Activated naive CD4-positive, alpha-beta T cell treated with anti-CD3 and anti-CD28 coated beads, Interleukin-2, amount 50 U/mL, for 72 hours (primary cell): ENCODE measurements at regions not wholly inside any gene's neighbourhood (a gene's known extent, or its start where the extent isn't known, plus 50 kb on each side); places are given as distances from the start of the nearest gene placed in this dataset.
A peak's percentile ranks its signal among the peaks of the same experiment; 100 is the strongest.
"Not testable (repeated sequence)": the region's sequence is repeated elsewhere in the genome, so short reads cannot be mapped to it uniquely, and the experiment has no call there.

Source experiments
- ATAC-seq, 2 donors: fragments of 150-1000 bp; cut with Tn5 transposase; 2 replicates each; pipeline ENCODE4 v1.10.0; 2021; ENCODE audit warnings: mild to moderate bottlenecking in 2 of 2, moderate library complexity in 2 of 2
- DNase-seq, 2 donors: peaks; one replicate each; pipeline ENCODE4 v3.0.0; 2021 to 2022; ENCODE audit warnings: low spot score in 2 of 2
- H3K27ac Mint-ChIP-seq, 2 donors: one replicate each; pipeline ENCODE4 v1.8.0; 2022; ENCODE audit warnings: mild to moderate bottlenecking in 2 of 2, mixed read lengths in 2 of 2
- H3K36me3 Mint-ChIP-seq, 2 donors: one replicate each; pipeline ENCODE4 v1.8.0; 2022; ENCODE audit warnings: mixed read lengths in 2 of 2
- H3K9me3 Mint-ChIP-seq, 2 donors: one replicate each; pipeline ENCODE4 v1.8.0; 2022; ENCODE audit warnings: mixed read lengths in 2 of 2

DNA sequence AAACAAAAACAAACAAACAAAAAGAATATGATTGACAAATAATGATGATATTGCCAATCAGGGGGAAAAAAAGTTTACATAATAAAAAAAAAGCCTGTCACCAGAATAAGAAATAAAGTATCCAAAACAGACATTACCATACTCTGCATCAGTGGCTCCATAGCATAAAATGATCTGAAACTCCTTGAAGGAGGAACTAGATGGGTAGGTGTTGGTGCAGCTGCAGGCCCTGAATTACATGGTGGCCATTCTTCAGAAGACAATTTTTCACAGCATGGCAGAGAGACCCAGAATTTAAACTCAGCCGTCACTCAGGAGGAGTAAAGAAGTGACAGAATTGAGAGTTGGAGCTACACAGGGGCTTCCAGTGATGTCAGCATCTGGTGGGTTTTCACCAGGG lies 60.2 kb downstream of the GLUL start:
- ATAC-seq (no peak), DNase-seq (no peak)
- Mint-ChIP-seq H3K9me3 (no peaks in the 10 kb centered on the region), H3K27ac (peak overlapping the region in 1 of 2 donors; percentile 36), H3K36me3 (no peaks in the 10 kb centered on the region)

DNA sequence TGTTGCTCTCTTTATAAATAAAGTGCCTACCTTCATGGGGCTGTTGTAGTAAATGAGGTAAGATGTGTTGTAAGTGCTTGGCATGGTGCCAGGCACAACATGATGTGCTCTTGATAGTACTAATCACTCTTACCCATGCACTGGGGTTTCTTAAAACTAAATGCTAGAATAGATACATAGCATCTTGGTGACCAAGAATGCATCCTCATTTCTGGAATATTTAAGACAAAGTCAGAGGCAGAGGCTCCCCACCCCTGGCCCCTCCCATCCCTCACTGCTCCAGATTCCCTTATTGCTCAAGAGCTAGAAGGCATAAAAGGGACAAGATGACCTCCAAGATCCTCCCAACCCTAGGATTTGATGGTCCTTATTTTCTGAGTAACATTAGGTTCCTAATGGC lies 61.3 kb downstream of the GLUL start:
- no peak overlapping the region for H3K27ac Mint-ChIP-seq
- DNase-seq = no peak
- no peaks in the 10 kb centered on the region for H3K9me3 Mint-ChIP-seq
- no peak for ATAC-seq
- no peaks in the 10 kb centered on the region for H3K36me3 Mint-ChIP-seq

DNA sequence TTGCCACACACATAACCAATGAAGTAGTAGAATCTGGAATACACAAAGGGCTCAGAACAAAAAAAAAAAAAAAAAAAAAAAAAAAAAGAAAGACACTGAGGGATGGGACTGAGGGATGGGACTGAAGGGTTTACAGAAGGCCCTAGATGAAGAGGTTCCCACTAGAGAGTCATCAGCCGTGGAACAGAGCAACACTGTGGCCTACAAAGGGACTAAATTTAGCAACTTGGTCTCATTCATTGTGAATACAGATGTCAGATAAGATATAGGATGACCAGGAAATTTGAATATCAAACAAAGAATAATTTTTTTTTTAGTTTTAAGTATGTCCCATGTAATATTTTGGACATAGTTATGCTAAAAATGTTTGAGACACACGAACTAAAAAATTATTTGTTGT lies 62.1 kb downstream of the GLUL start:
- H3K36me3 Mint-ChIP-seq = no peaks in the 10 kb centered on the region
- DNase-seq = no peak
- peak overlapping the region in 1 of 2 donors; percentile 63 for H3K27ac Mint-ChIP-seq
- no peak for ATAC-seq
- H3K9me3 Mint-ChIP-seq = no peaks in the 10 kb centered on the region

DNA sequence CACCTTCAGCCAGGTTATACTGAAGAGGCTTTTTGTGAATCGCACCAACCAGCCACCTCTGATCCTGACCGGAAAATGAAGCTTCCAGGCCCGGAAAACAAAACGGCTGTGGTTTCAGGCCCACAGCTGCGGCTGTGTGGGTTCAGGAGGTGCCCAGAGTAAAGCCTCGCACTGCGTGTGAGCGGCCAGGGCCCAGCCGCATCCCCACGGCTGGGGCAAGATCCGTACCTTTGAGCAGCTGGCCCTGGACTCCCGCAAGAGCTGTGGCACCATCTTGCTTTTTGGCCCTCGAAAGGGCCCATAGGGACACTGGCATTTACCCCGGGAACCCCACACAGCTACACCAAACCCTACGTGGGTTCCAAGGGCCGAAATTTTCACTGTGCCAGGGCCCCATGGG lies 63.0 kb downstream of the GLUL start:
- Mint-ChIP-seq H3K9me3 (no peaks in the 10 kb centered on the region), H3K36me3 (no peaks in the 10 kb centered on the region), H3K27ac (no peak overlapping the region)
- no peak for DNase-seq
- ATAC-seq = no peak

DNA sequence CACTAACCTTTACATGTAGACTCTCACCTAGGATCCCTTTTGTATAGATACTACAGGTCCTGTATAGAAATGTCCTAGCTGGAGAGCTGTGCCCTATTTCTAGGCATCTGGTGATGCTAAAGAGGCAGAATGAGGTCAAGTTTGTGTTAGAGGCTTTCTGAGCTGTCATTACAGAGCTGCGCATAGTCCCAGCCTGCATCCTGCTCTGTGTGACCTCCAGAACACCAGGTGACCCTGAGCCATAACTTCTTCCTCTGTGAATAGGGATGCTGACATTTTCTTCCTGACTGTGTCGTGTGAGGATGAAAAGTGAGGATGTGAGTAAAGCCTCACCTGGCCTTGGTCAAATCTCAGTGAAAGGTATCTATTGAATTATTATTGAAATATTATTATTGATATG lies 66.3 kb downstream of the GLUL start:
- Mint-ChIP-seq H3K9me3 (no peaks in the 10 kb centered on the region), H3K36me3 (no peaks in the 10 kb centered on the region), H3K27ac (no peak overlapping the region)
- no peak for ATAC-seq
- no peak for DNase-seq

DNA sequence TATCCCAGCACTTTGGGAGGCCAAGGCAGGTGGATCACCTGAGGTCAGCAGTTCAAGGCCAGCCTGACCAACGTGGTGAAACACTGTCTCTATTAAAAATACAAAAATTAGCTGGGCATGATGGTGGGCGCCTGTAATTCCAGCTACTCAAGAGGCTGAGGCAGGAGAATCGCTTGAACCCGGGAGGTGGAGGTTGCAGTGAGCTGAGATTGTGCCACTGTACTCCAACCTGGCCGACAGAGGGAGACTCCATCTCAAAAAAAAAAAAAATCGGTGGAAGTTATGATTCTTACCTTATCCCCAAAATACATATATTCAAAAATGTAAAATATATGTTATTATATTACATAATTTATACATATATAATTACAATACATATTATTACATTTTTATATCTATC lies 70.1 kb downstream of the GLUL start:
- ATAC-seq, H3K27ac Mint-ChIP-seq, H3K36me3 Mint-ChIP-seq, DNase-seq, H3K9me3 Mint-ChIP-seq: not testable (repeated sequence)

DNA sequence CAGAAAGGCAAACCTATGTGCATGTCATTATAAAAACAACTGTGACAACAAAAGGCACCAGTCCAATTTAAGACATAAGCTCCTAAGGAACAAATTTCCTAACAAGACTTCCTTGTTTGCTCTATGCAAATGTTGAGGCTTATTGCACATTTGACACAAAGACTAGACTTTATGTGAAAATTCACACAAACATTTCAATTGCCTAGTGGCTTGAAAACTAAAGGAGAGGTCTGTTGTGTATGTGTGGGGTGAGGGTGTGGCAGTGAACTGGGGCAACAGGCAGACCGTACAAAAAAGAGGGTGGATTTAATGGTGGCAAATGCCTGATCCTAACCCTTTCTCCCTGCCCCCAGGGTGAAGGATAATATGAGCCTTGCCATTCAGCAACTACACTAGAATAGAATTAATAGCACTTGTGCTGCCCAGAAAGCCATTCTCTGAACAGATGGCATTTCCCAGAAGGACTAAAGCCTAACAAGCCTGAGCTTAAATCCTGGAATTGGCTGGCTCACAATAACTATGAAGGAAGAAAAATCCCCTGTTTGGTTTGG lies 73.9 kb downstream of the GLUL start:
- no peak for DNase-seq
- no peak for ATAC-seq
- Mint-ChIP-seq H3K27ac (no peak overlapping the region), H3K36me3 (no peaks in the 10 kb centered on the region), H3K9me3 (no peaks in the 10 kb centered on the region)

DNA sequence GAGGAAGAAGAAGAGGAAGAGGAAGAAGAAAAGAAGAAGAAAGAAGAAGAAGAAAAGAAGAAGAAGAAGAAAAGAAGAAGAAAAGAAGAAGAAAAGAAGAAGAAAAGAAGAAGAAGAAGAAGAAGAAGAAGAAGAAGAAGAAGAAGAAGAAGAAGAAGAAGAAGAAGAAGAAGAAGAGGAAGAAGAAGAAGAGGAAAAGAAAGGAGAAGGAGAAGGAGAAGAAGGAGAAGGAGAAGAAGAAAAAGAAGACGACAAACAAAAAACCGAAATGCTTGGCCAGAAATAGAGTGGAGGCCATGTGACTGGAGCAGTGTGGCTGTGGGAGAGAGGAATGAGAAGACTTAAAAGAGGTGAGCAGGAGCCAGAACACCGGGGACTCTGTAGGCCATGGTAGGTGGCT lies 75.1 kb downstream of the GLUL start:
- not testable (repeated sequence) for H3K27ac Mint-ChIP-seq, DNase-seq, ATAC-seq, H3K9me3 Mint-ChIP-seq, H3K36me3 Mint-ChIP-seq

DNA sequence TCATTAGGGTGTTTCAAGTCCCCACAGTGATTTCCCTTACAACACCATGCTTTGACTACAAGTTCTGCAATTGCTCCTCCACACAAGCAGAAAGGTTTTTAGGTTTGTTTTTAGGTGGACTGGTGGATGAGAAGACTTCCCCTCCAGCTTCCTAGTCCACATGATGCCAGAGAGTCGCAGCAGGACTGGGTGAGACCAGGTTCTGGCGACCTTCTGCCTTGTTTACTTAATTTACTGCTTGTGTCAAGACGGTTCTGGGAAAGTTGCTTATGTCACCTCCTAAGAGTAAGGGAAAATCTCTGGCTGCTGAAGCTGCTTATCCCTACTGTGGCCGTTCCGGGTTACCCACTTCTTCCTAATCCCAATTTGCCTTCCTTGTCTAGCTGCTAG lies 76.4 kb downstream of the GLUL start:
- no peak overlapping the region for H3K27ac Mint-ChIP-seq
- H3K36me3 Mint-ChIP-seq = no peaks in the 10 kb centered on the region
- ATAC-seq = no peak

DNA sequence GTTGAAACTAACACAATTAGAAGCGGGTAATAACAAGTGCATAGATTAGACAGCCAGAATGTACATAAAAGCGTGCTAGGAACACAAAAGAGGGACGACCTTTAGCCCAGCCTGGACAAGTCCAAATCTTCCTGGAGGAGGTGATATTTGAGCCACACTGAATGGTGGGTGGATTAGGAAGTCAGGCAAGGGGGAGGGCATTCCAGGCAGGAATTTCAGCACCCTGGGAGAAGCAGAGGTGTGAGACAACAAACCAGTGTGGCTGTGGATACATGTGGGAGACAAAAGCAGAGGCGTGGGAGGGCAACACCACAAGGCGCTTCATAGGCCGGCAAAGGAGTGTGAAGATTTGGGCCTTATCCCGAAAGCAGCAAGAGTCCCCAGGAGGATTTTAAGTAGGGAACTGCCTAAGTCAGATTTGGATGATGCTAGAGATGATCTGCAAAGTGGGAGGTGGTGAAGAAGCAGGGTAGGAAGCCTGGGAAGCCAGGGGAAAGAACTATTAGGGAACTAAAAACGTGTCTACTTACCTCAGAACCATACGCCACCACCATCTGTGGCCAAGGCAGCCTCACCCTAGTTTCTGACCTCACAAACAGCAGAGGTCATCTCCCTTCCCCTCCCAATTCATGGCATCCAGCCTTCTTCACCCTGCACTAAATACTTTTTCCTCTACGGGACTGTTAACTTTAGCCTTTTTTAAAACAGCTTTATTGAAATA lies 81.8 kb downstream of the GLUL start:
- Mint-ChIP-seq H3K27ac (no peak overlapping the region), H3K36me3 (no peaks in the 10 kb centered on the region), H3K9me3 (no peaks in the 10 kb centered on the region)
- ATAC-seq = no peak
- DNase-seq = no peak

More for the DNA sequence above, 76.4 kb downstream of the GLUL start:
- DNase-seq = no peak
- no peaks in the 10 kb centered on the region for H3K9me3 Mint-ChIP-seq

DNA sequence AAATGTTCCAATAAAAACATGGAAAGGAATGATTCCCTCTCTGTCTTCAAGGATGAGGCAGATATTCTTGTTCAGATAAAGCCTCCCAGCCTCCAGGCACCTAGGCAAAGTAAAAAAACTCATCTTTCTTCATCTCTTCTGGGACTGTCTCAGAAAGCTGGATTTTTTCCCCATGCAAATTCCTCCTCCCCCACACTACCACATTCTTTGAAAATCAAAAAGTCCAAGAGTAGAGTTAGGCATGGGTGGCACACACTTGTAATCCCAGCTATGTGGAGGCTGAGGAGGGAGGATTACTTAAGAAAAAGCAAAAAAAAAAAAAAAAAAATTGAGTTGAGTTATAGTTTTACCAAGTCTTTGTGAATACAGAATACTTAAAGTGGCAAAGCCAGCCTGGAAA lies 82.8 kb downstream of the GLUL start:
- ATAC-seq (no peak), DNase-seq (no peak)
- no peaks in the 10 kb centered on the region for H3K9me3 Mint-ChIP-seq
- no peak overlapping the region for H3K27ac Mint-ChIP-seq
- no peaks in the 10 kb centered on the region for H3K36me3 Mint-ChIP-seq

DNA sequence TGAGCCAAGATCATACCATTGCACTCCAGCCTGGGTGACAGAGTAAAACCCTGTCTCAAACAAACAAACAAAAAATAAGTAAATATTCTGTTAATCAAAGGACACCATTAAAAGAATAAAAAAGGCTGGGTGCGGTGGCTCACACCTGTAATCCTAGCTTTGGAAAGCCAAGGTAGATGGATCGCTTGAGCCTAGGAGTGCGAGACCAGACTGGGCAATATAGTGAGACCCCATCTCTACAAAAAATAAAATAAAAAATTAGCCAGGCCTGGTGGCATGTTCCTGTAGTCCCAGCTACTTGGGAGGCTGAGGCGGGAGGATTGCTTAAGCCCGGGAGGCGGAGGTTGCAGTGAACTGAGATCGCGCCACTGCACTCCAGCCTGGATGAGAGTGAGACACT lies 84.1 kb downstream of the GLUL start:
- not testable (repeated sequence) for H3K9me3 Mint-ChIP-seq, H3K36me3 Mint-ChIP-seq, ATAC-seq, DNase-seq, H3K27ac Mint-ChIP-seq

DNA sequence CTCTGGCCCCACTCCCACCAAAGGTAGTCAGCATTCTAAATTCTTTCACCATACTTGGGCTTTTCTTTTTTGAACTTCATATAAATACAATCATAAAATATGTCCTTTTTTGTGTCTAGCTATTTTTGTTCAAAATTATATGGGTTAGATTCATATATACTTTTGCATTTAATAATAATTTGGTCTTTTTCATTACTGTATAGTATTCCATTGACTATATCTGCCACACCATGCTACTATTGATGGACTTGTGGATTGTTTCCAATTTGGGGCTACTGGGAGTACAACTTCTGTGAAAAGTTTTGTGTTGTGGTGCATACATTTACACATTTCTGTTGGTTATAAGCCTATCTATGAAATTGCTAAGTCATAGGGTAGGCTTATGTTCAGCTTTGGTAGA lies 85.7 kb downstream of the GLUL start:
- Mint-ChIP-seq H3K9me3 (no peaks in the 10 kb centered on the region), H3K36me3 (no peaks in the 10 kb centered on the region), H3K27ac (no peak overlapping the region)
- ATAC-seq (no peak), DNase-seq (no peak)

DNA sequence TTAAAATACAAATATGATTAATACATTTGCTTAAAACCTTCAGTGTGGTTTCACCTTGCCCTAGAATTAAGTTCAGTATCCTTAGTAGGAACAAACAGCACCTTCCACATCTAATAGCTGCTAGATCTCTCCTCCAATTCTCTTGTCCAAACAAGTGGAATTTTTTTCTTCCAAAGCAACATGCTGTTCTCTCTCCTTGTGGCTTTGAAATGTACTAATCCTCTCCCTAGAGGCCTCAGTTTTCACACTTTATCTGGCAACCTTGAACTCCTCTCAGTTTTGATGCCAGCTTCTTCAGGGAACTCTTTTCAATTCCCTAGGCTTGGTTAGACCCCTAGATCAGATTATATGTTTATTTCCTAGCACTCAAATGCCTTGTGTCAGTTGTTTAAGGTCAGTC lies 87.0 kb downstream of the GLUL start:
- H3K36me3 Mint-ChIP-seq = no peaks in the 10 kb centered on the region
- ATAC-seq = no peak
- DNase-seq = no peak
- H3K9me3 Mint-ChIP-seq = no peaks in the 10 kb centered on the region
- no peak overlapping the region for H3K27ac Mint-ChIP-seq

DNA sequence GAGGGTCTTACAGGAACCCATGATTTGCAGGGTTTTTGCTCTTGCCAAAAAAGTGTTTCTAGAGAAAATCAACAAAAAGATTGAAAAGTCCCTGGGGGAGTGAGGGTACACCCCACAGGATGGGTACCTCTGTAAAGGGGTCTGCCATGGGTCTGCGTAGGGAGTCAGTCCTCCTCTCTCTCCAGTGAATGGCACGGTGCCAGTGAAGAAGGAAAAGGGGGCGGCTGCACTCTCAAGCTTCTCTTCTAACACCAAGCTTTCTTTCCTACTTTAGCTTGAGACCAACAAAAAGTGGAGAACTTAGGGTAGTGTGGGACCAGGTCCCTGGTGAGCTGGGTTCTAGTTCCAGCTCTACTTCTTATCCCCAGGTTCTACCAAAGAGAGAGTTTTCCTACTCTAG lies 87.4 kb downstream of the GLUL start:
- DNase-seq (no peak), ATAC-seq (no peak)
- Mint-ChIP-seq H3K9me3 (no peaks in the 10 kb centered on the region), H3K27ac (no peak overlapping the region), H3K36me3 (no peaks in the 10 kb centered on the region)

DNA sequence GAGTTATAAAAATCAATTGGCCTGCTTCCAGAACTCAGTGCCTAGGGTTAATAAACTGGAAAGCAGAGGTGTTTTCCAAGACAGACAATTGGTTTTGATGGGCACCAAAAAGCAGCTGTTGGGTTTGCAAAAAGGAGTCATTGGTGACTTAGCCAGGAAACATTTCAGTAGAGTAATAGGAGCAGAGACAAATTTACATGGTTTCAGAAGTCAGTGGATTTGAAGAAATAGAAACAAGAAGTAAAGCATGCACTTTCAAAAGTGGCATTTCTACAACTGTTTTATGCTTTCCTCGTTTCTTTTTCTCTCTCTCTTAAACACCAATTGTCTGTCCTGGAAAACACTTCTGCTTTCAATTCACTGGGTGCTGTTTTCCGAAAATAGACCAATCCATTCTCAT lies 87.8 kb downstream of the GLUL start:
- Mint-ChIP-seq H3K27ac (no peak overlapping the region), H3K9me3 (no peaks in the 10 kb centered on the region), H3K36me3 (no peaks in the 10 kb centered on the region)
- DNase-seq (no peak), ATAC-seq (no peak)

DNA sequence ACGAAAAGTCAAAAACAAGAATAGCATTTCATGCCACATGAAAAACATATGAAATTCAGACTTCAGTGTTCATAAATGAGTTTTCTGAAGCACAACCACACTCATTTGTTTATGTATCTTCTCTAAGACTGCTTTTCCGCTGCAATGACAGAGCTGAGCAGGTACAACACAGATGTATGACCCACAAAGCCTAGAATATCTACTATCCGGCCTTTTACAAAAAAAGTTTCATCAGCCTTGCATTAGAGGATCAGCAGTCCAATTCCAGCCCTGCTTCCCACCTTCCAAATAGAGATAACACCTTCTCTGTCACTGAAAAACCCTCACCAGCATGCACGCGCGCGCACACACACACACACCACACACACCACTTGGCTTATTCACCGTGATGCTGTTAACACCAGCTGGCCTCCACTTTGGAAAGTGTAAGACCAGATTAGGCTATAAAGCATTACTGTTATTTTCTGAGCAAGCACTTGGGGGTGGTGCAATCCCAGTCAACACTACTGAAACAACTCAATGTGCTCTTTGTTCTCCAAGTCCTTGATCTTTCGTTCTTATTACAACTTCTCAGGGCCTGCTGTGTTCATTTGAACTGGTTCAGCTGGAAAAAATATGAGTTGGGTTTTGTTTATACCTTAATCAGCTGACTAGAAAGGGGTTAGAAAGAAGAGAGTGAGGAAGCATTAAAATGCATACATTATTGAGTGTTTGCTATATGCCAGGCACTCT lies 90.0 kb downstream of the GLUL start:
- Mint-ChIP-seq H3K36me3 (no peaks in the 10 kb centered on the region), H3K27ac (peak overlapping the region; percentile 7 to 96), H3K9me3 (no peaks in the 10 kb centered on the region)
- peak in 1 of 2 donors; percentile 49 for DNase-seq
- peak; percentile 78 to 82 for ATAC-seq

DNA sequence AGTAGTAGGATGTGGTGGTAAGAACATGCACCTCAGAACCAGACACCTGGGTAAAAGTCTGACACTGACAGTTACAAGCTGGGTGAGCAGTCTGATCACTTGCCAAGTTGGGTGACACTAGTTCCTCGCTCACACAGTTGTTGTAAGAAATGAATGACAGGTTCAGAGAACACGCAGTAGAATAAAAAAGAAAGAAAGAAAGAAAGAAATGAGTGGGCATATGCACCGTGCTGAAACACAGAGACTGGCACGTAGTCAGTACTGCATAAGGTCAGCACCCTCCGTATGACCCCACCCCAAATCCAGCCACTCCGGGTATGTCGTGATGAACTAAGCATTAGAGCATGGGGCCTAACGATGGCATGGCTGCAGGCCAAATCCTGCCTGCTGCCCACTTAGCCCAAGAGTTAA lies 90.6 kb downstream of the GLUL start:
- peak overlapping the region; percentile 7 to 96 for H3K27ac Mint-ChIP-seq
- no peaks in the 10 kb centered on the region for H3K9me3 Mint-ChIP-seq
- DNase-seq (peak in 1 of 2 donors; percentile 42), ATAC-seq (peak; percentile 77 to 84)
- no peaks in the 10 kb centered on the region for H3K36me3 Mint-ChIP-seq
